PC-9 (cell line): ENCODE measurements at regions not wholly inside any gene's neighbourhood (a gene's known extent, or its start where the extent isn't known, plus 50 kb on each side); places are given as distances from the start of the nearest gene placed in this dataset.

Experiments used
- EZH2 ChIP-seq: fragments of 200-600 bp; sonication (generic); IDR thresholded peaks from 2 replicates; pipeline ENCODE4 v1.8.0; 2017; ENCODE audit warnings: antibody characterized with exemption, low read depth
- TF ChIP-seq, protein P1 (sequence below): fragments of 200-600 bp; sonication (generic); conservative IDR thresholded peaks from 2 replicates; pipeline ENCODE4 v1.6.1; 2017; ENCODE audit warnings: mixed run types, antibody characterized with exemption, mild to moderate bottlenecking, moderate library complexity

DNA sequence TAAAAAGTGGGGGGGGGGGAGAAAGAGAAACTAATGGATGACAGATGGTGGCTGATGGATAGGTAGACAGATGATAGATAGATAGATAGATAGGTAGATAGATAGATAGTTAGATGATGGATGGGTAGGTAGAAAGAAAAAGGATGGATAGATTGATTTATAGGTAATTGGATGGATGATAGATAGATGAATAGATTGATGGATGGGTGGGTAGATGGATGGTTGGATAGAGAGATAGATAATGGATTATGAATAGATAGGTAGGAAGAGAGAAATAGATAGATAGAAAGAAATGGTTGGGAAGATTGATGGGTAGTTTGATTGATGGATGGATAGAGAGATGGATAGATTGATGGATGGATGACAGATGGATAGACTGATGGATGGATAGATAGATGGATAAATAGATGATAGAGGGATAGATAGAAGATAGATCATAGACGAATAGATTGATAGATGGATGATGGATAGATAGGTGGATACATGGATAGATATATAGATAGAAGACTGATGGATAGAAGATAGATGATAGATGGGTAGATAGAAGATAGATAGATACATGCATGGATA, 337.1 kb downstream of the C16orf95 start:
- TF ChIP-seq EZH2, result no peak
- TF ChIP-seq, protein P1, sequence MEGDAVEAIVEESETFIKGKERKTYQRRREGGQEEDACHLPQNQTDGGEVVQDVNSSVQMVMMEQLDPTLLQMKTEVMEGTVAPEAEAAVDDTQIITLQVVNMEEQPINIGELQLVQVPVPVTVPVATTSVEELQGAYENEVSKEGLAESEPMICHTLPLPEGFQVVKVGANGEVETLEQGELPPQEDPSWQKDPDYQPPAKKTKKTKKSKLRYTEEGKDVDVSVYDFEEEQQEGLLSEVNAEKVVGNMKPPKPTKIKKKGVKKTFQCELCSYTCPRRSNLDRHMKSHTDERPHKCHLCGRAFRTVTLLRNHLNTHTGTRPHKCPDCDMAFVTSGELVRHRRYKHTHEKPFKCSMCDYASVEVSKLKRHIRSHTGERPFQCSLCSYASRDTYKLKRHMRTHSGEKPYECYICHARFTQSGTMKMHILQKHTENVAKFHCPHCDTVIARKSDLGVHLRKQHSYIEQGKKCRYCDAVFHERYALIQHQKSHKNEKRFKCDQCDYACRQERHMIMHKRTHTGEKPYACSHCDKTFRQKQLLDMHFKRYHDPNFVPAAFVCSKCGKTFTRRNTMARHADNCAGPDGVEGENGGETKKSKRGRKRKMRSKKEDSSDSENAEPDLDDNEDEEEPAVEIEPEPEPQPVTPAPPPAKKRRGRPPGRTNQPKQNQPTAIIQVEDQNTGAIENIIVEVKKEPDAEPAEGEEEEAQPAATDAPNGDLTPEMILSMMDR, result no peak
